Gastrocnemius medialis (tissue), 4 donors: ENCODE measurements at regions not wholly inside any gene's neighbourhood (a gene's known extent, or its start where the extent isn't known, plus 50 kb on each side); places are given as distances from the start of the nearest gene placed in this dataset.

ENCODE experiments used
- POLR2A ChIP-seq, 2 donors: fragments of 450-650 bp; IDR thresholded peaks; one replicate each; pipeline ENCODE4 v1.6.1; 2017; ENCODE audit warnings: antibody characterized with exemption in 2 of 2, mild to moderate bottlenecking in 2 of 2, moderate library complexity in 2 of 2
- TF ChIP-seq, protein P1 (sequence below), 5 experiments: fragments of 450-650 bp in 3 of 5; fragments of 200-600 bp in 2 of 5; sonication (generic) in 2 of 5; IDR thresholded peaks in 4 of 5; conservative IDR thresholded peaks in 1 of 5; 1 replicate in 4 of 5; 2 replicates in 1 of 5; pipeline ENCODE4 v1.5.1; 2016 to 2019; ENCODE audit warnings: antibody characterized with exemption in 5 of 5, mild to moderate bottlenecking in 3 of 5, moderate library complexity in 3 of 5

DNA sequence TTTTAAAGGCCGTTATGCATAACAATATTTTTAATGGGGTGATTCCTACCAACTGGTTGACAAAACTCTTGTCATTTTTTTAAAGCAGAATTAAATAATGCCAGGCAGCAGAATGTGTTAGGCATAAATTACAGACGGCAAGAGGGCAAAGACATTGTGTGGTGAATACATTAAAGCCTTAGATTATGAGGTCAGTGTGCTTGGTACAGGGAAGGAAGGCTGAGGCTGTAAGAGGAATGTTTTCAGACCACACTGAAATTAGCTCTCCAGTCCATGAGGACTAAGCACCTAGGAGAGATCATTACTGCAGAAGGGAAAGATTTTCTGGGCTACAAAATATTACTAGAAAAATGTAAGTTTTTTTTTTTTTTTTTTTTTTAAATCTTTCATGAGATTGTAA is 312.8 kb upstream of the PRKCQ start:
- TF ChIP-seq POLR2A (IDR thresholded peaks at IDR 0.05) = no peak
- TF ChIP-seq, protein P1, sequence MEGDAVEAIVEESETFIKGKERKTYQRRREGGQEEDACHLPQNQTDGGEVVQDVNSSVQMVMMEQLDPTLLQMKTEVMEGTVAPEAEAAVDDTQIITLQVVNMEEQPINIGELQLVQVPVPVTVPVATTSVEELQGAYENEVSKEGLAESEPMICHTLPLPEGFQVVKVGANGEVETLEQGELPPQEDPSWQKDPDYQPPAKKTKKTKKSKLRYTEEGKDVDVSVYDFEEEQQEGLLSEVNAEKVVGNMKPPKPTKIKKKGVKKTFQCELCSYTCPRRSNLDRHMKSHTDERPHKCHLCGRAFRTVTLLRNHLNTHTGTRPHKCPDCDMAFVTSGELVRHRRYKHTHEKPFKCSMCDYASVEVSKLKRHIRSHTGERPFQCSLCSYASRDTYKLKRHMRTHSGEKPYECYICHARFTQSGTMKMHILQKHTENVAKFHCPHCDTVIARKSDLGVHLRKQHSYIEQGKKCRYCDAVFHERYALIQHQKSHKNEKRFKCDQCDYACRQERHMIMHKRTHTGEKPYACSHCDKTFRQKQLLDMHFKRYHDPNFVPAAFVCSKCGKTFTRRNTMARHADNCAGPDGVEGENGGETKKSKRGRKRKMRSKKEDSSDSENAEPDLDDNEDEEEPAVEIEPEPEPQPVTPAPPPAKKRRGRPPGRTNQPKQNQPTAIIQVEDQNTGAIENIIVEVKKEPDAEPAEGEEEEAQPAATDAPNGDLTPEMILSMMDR (IDR thresholded peaks at IDR 0.05 in 4 of 5, conservative IDR thresholded peaks at IDR 0.05 in 1 of 5) = no peak
